Adipocyte (in vitro differentiated cells): ENCODE measurements at regions not wholly inside any gene's neighbourhood (a gene's known extent, or its start where the extent isn't known, plus 50 kb on each side); places are given as distances from the start of the nearest gene placed in this dataset.

Experiments
- DNase-seq: peaks from one replicate; pipeline ENCODE4 v3.0.0-alpha.2; 2015; ENCODE audit warnings: low read depth
- H3K27me3 ChIP-seq: replicated peaks from 2 replicates; pipeline ENCODE4 v1.7.0; 2013; ENCODE audit warnings: mild to moderate bottlenecking, low read length, moderate library complexity; ENCODE audit not compliant: control insufficient read depth, insufficient read depth
- H3K36me3 ChIP-seq: 2 replicates; pipeline ENCODE4 v1.7.0; 2013; ENCODE audit warnings: low read length, mild to moderate bottlenecking, moderate library complexity; ENCODE audit not compliant: control insufficient read depth, insufficient read depth, severe bottlenecking
- H3K4me1 ChIP-seq: 2 replicates; pipeline ENCODE4 v1.7.0; 2013; ENCODE audit warnings: mild to moderate bottlenecking, low read length, moderate library complexity; ENCODE audit not compliant: control insufficient read depth, insufficient read depth
- H3K4me3 ChIP-seq: 2 replicates; pipeline ENCODE4 v1.7.0; 2013; ENCODE audit warnings: mild to moderate bottlenecking, low read length, moderate library complexity
- H3K9ac ChIP-seq: 2 replicates; pipeline ENCODE4 v1.7.0; 2013; ENCODE audit warnings: mild to moderate bottlenecking, low read length, moderate library complexity
- H3K9me3 ChIP-seq: 2 replicates; pipeline ENCODE4 v1.7.0; 2013; ENCODE audit warnings: mild to moderate bottlenecking, low read length, moderate library complexity; ENCODE audit not compliant: control insufficient read depth

DNA sequence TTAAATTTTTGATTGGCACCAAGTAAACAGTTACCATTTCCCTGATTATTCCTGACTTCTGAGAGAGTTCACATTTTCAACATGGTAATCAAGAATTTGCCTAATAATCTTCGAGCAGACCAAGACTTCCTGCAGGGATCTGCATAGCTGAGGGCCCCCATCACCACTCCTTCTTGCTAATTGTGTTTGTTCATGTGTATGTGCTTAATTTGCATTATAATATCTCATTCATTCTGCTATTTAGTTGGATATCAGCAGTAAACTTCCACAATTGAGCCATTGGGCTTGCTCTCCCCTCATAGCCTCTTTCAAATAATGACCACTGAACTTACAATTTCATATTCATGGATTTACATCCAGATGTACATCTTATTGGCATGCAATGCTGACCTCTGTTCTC, 292.5 kb downstream of the SPATA18 start:
- Histone ChIP-seq H3K4me1 (no peaks in the 10 kb centered on the region), H3K4me3 (no peak overlapping the region), H3K36me3 (no peaks in the 10 kb centered on the region), H3K27me3 (no peaks in the 10 kb centered on the region), H3K9ac (no peak overlapping the region), H3K9me3 (no peaks in the 10 kb centered on the region)
- no peak for DNase-seq

DNA sequence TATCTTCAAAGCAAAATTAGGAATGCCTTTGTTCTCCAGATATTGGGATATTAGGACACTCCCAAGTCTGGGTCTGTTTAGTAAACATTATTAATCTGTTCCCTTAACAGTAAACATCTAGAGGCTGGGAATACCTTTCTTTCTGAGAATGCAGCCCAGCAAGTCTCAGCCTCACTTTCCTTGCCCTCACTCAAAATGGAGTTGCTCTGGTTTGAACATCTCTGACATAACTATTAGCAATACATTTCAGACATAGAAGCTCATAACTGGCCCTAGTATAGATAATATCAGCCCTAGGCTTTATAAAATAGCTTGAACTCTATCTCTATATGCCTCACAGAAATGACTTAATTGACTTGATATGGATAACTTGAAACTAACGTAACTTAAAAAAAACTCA, 299.8 kb downstream of the SPATA18 start:
- DNase-seq, result no peak
- Histone ChIP-seq H3K9me3 (no peaks in the 10 kb centered on the region), H3K27me3 (no peaks in the 10 kb centered on the region), H3K36me3 (no peaks in the 10 kb centered on the region), H3K4me1 (no peaks in the 10 kb centered on the region), H3K9ac (no peak overlapping the region), H3K4me3 (no peak overlapping the region)

DNA sequence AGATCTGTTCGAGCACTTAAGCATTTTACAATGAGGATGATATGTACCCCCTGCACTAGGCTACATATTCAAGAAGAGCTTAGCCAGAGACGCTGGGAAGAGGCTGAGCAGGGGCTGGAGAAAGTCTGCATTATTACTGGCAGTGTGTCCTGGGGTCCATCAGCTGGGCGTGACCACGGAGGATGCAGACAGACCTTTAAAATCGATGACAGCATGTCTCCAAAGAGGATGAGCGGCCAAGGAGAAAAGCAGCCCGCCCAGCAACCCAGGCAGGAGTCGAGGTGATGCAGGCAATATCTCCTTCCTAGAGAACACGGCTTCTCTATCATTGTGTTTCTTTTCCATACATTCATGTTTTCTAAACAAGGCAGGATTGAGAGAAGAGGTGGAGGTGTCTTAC, 300.7 kb downstream of the USP46 start:
- Histone ChIP-seq H3K27me3 (no peaks in the 10 kb centered on the region), H3K9me3 (no peaks in the 10 kb centered on the region), H3K4me1 (no peaks in the 10 kb centered on the region), H3K36me3 (no peaks in the 10 kb centered on the region), H3K9ac (no peak overlapping the region), H3K4me3 (no peak overlapping the region)
- DNase-seq, result no peak

DNA sequence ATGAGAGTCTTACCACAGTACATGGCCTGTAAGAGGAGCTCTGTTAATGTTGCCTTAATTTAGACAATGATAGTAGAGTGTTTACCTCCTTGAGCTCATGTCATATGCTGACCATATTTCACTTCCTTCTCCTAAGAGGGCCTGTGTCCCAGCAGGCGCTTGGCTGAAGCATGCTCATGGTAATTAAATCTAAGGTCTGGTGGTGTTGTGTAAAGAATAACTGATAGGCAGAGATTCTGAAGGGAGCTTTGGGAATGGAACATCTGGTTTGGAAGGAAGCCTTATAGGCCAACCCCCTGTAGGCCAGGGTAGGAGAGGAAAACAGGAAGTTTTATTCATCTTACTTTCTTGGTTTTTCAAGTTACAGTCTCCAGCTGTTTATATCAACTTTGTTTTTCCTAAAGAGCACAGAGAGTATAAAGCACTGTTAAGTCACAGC, 300.2 kb downstream of the USP46 start:
- Histone ChIP-seq H3K4me1 (no peaks in the 10 kb centered on the region), H3K9ac (no peak overlapping the region), H3K36me3 (no peaks in the 10 kb centered on the region), H3K9me3 (no peaks in the 10 kb centered on the region), H3K27me3 (no peaks in the 10 kb centered on the region), H3K4me3 (no peak overlapping the region)
- no peak for DNase-seq

DNA sequence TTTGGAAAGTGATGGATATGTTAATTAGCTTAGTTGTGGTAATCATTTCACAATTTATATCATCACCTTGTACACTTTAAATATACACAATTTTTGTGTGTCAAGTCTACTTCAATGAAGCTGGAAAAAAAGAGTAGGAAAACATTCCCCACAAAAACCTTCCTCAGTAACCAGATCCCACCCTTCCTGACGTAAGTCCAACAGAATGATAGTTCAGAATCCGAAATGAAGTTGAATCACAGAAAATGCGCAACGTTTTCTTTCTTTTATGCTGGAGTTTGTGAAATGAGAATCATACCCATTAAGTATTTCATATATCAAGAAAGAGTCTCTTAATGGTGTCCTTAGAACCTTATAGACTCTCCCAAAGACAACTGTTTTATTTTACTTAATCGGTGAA, 292.9 kb downstream of the USP46 start:
- H3K9ac ChIP-seq, result no peak overlapping the region
- no peaks in the 10 kb centered on the region for H3K27me3 ChIP-seq
- no peak for DNase-seq
- no peaks in the 10 kb centered on the region for H3K36me3 ChIP-seq
- no peaks in the 10 kb centered on the region for H3K9me3 ChIP-seq
- H3K4me3 ChIP-seq, result no peak overlapping the region
- no peaks in the 10 kb centered on the region for H3K4me1 ChIP-seq

DNA sequence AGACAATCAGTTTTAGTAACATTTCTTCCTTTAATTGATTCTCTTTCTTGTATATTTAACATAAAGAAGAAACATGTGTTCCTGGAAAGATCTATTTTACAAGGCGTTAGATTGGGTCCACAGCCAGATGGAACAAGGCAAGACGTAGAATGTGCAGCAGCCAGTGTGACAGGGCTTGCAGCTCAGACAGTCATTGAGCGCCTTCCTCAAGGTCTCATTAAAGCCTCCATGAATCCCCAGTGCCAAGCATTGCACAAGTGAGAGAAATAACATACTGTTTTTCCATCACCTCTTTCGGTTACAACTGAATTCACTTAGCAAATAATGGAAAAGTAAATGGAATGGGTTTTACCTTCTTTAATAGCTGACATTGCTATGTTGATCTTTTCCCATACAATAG, 292.5 kb downstream of the USP46 start:
- no peak overlapping the region for H3K4me3 ChIP-seq
- no peaks in the 10 kb centered on the region for H3K36me3 ChIP-seq
- no peak for DNase-seq
- no peaks in the 10 kb centered on the region for H3K9me3 ChIP-seq
- no peaks in the 10 kb centered on the region for H3K27me3 ChIP-seq
- no peak overlapping the region for H3K9ac ChIP-seq
- H3K4me1 ChIP-seq, result no peaks in the 10 kb centered on the region

DNA sequence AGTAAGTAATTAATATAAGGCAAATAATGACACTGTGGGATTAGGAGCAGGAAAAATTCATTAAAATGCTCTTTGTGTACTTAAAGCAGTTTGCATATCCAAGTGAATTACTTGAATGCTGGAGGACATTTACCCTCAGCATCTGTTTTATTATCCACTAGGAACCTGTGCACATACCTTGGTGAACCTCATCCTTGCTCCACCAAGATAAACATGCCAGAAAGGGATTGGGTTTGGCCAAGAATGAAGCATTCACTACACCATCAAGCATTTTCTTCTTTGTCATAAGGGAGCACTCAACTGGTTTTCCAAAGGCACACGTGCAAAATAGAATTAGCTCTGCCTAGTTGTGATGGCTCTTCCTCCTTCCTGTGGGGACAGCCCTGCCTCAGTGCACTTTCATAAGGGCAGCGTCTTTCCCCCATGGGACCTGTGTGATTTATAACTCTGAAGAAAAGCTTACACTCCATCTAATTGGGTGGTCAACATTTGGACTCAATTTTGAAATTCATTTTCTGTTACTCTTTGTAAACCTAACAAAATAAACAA, 291.7 kb downstream of the USP46 start:
- no peak overlapping the region for H3K4me3 ChIP-seq
- no peaks in the 10 kb centered on the region for H3K27me3 ChIP-seq
- H3K9me3 ChIP-seq, result no peaks in the 10 kb centered on the region
- H3K36me3 ChIP-seq, result no peaks in the 10 kb centered on the region
- no peak overlapping the region for H3K9ac ChIP-seq
- DNase-seq, result no peak
- H3K4me1 ChIP-seq, result no peaks in the 10 kb centered on the region

DNA sequence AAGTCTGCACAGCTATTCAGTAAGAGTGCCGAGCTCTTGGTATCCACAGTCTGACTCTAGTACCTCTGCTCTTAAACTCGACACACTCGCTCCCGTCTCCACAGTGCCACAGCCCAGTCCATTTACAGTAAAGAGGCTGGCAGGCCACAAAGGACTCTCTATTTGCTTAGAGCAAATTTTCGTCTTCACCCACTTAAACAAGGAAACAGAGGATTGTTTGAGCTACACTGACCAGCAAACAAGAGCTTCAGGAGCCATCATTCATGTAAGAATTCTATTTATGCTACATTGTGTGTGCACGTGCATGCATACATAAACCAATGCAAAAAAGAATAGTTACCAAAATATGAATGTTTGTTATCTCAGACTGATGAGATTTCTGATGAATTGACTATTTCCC, 290.2 kb downstream of the USP46 start:
- Histone ChIP-seq H3K9ac (no peak overlapping the region), H3K9me3 (no peaks in the 10 kb centered on the region), H3K4me1 (no peaks in the 10 kb centered on the region), H3K27me3 (no peaks in the 10 kb centered on the region), H3K4me3 (no peak overlapping the region), H3K36me3 (no peaks in the 10 kb centered on the region)
- DNase-seq, result no peak

DNA sequence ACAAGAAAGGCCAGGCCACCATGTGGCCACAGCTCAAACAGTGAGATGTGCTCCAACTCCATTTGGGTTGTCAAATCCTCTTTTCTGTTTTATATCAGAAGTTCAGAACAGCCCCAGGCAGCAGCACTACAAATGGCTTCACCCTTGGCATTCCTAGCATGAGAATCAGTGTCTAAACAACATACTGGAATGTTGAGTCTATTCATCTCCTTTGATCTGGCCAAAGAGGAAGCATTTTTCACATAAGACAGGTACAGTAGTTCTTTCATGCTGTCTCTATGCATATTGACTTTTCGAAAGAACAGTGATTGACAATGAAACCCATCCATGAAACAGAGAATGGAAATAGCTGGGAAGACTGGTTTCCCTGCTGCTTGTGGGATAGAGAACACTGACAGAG, 289.5 kb downstream of the USP46 start:
- DNase-seq, result no peak
- H3K9ac ChIP-seq, result no peak overlapping the region
- no peaks in the 10 kb centered on the region for H3K36me3 ChIP-seq
- H3K9me3 ChIP-seq, result no peaks in the 10 kb centered on the region
- H3K4me3 ChIP-seq, result no peak overlapping the region
- no peaks in the 10 kb centered on the region for H3K4me1 ChIP-seq
- no peaks in the 10 kb centered on the region for H3K27me3 ChIP-seq

DNA sequence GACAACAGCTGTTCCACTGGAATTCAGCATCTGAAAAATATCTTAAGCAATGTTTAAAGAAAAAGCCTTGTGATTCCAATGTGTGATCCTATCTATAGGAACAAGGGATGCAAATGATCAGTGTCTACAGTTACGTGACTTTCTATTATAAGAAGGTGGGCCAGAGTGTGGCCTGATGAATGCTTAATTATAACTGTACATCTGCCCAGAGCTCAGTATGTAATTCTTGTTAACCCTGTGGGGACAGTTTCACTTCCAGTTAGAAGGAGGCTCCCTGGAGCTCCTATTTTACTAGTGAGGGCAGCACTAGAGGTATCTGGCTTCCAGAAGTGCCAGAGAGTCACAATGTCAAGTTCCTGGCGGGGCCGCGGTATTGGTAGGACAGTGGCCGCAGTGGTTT, 288.5 kb downstream of the USP46 start:
- H3K4me3 ChIP-seq, result no peak overlapping the region
- H3K4me1 ChIP-seq, result no peaks in the 10 kb centered on the region
- no peaks in the 10 kb centered on the region for H3K36me3 ChIP-seq
- H3K27me3 ChIP-seq, result no peaks in the 10 kb centered on the region
- H3K9ac ChIP-seq, result no peak overlapping the region
- H3K9me3 ChIP-seq, result no peaks in the 10 kb centered on the region
- DNase-seq, result no peak

DNA sequence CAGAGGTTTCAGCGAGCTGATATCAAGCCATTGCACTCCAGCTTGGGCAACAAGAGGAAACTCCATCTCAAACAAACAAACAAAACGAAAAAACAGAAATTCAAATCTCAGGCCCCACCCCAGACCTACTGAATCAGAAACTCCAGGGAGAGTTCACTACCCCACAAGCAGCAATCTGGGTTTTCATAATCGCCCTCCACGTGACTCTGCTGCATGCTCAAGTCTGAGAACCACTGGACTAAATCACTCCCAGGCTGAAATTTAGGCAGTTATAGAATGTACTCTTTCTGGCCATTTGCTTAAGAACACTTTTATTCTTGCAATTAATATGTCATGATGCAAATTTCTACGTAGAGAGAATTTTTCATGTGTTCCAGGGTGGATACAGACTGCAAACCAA, 287.3 kb downstream of the USP46 start:
- Histone ChIP-seq H3K9ac (no peak overlapping the region), H3K4me1 (no peaks in the 10 kb centered on the region), H3K27me3 (no peaks in the 10 kb centered on the region), H3K9me3 (no peaks in the 10 kb centered on the region), H3K36me3 (no peaks in the 10 kb centered on the region), H3K4me3 (no peak overlapping the region)
- peak; percentile 11 for DNase-seq

DNA sequence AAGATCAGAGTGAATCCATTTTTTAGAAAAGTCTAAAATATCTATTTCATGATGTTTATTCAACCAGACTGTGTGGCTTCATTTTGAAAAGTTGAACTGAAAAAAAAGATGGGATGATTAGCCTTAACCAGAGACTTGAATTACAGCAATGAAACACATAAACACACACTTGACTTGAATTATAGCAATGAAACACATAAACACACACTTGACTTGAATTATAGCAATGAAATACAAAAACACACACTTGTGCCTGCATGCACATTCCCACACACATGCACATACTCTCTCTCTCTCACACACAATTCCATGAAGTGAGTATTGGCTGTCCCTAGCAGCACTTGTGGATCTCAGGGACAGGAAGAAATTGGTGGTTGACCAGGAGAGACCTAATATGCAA, 286.8 kb downstream of the USP46 start:
- Histone ChIP-seq H3K4me3 (no peak overlapping the region), H3K9ac (no peak overlapping the region), H3K36me3 (no peaks in the 10 kb centered on the region), H3K9me3 (no peaks in the 10 kb centered on the region), H3K4me1 (no peaks in the 10 kb centered on the region), H3K27me3 (no peaks in the 10 kb centered on the region)
- no peak for DNase-seq
